Left cardiac atrium (tissue), 4 donors: ENCODE measurements at regions not wholly inside any gene's neighbourhood (a gene's known extent, or its start where the extent isn't known, plus 50 kb on each side); places are given as distances from the start of the nearest gene placed in this dataset.
"Not testable (repeated sequence)": the region's sequence is repeated elsewhere in the genome, so short reads cannot be mapped to it uniquely, and the experiment has no call there.

Experiments used
- ATAC-seq, 2 donors: fragments of 200-7000 bp; cut with Tn5 transposase; one replicate each; pipeline ENCODE4 v1.9.1; 2020; ENCODE audit warnings: mild to moderate bottlenecking in 2 of 2, moderate library complexity in 2 of 2
- DNase-seq: peaks from one replicate; pipeline ENCODE4 v3.0.0-alpha.2; 2020
- intact Hi-C, 2 donors: fragments of 100-400 bp; cut with DNase I; formaldehyde crosslinking; loops; one replicate each; pipeline versions ENCODE4 v1.14.1 to v1.15.1; 2022 to 2023
- donor health status: DM: no; HTN: yes; CAD: no.
- donor health status: DM: no; HTN: yes; CAD: no; lungs with severe emphysema.
- donor health status: DM: yes; HTN: yes; CAD: no.
- donor health status: Dilated cardiomyopathy.

DNA sequence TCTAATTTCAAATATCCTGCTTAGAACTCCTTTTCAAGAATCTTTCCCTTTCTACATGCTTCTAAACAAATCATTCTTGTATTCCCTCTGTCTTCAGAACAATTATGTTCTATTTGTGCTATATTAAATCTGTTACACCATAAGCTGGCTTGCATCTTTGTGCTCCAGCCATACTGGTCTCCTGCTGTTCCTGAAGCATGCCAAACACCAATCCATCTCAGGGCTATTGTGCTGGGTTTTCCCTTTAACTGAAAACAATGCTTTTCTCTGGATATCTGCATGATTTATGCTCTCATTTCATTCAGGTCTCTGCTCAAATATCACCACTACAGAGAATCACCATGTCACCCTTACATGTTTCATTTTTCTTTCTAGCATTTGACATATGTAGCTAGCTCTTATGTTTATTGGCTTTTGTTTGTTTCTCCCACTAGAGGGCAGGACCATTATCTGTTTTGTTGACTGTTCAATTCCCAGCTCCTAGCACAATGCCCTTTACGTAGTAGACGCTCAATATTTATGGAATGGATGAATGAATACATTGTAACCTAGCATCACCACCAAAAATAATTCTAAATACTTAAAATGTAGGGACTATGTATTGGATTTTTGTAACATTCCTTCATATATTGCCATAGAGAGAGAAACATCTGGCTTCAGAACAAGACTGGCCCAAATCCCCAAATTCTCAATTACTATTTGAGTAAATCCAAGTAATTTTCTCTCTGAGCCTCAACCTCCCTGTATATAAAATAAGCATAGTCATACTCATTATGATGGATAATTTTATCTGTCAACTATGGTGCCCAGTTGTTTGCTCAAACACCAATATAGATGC lies 302.0 kb upstream of the SYT1 start:
- intact Hi-C loops, result no loop called here
- DNase-seq (no peak), ATAC-seq (no peak)

DNA sequence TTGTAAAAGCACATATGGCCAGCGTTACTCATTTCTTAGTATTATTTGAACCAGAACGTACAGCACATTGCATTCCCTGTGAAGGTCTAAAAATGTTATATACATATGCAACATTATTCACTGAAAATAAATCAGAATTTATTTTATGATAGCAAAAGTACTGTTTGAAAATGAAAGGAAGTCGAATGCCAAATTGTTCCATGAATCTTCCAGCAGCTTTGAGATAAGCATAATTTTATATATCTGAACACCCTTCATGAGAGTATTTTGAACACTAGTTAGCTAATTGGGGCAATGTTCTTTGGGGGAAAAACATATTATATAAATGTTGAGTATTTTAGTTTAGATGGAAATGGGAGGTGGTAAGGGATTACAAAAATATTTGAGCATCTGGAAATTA lies 300.7 kb upstream of the SYT1 start:
- ATAC-seq, result no peak
- intact Hi-C loops, result no loop called here
- DNase-seq, result no peak

- intact Hi-C loops, result no loop called here
- DNase-seq (no peak), ATAC-seq (no peak)
These were observed 298.1 kb upstream of the SYT1 start for GRCh38 chr12:78566456-78566855.

GRCh38 chr12:78568321-78569020 lies 296.1 kb upstream of the SYT1 start:
- no peak for DNase-seq
- intact Hi-C loops, result no loop called here
- no peak for ATAC-seq

GRCh38 chr12:78571953-78572352 lies 292.6 kb upstream of the SYT1 start:
- intact Hi-C loops, result no loop called here
- DNase-seq (no peak), ATAC-seq (no peak)

GRCh38 chr12:78575208-78575607 lies 289.4 kb upstream of the SYT1 start:
- DNase-seq, ATAC-seq, intact Hi-C loops: not testable (repeated sequence)

- no peak for ATAC-seq
- intact Hi-C loops, result no loop called here
- no peak for DNase-seq
These were observed 284.7 kb upstream of the SYT1 start for GRCh38 chr12:78579846-78580245.

GRCh38 chr12:78580296-78580695 lies 284.3 kb upstream of the SYT1 start:
- ATAC-seq (no peak), DNase-seq (no peak)
- intact Hi-C loops, result no loop called here

DNA sequence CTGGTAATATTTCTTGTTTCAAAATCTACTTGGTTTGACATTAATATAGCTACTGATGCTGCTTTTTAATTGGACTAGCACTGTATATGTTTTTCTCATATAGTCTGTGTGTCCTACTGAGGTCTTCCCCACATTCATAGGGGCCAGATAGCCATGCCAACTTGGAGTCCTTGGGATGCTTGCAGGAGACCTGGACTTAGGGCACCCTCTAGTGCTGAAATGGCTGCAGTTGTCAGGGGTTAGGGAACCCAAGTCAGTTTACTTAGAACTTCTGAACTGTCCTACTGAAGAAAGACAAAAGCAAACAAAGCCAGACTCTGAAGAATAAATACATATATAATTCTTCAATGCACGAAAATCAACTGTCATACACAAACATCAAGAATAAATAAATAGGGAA lies 279.9 kb upstream of the SYT1 start:
- ATAC-seq, result no peak
- DNase-seq, result no peak
- intact Hi-C loops, result no loop called here

GRCh38 chr12:78585132-78585531 lies 279.4 kb upstream of the SYT1 start:
- no peak for DNase-seq
- intact Hi-C loops, result no loop called here
- ATAC-seq, result no peak

DNA sequence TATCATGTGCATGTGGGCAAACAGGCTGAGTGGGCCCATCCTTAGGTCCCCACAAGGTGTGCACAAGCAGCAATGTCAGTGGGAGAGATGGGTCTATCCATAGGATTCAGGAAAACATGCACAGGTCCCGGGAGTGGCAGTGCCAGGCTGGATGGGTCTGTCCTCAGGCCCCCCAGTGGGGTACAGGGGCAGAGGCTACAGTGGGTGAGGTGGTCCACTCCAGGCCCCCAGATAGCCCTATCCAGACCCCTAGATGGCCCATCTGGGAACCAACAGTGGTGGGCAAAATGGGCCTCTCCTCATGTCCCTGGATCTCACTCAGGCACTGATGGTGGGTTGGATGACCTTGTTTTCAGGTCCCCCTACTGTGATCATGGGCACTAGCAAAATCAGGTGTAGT lies 277.8 kb upstream of the SYT1 start:
- intact Hi-C loops, result no loop called here
- ATAC-seq (no peak), DNase-seq (no peak)

- intact Hi-C loops, result no loop called here
- ATAC-seq (no peak), DNase-seq (no peak)
These were observed 265.2 kb upstream of the SYT1 start for GRCh38 chr12:78599366-78599765.

- no peak for ATAC-seq
- intact Hi-C loops, result no loop called here
- DNase-seq, result no peak
These were observed 264.0 kb upstream of the SYT1 start for GRCh38 chr12:78600541-78600940.

DNA sequence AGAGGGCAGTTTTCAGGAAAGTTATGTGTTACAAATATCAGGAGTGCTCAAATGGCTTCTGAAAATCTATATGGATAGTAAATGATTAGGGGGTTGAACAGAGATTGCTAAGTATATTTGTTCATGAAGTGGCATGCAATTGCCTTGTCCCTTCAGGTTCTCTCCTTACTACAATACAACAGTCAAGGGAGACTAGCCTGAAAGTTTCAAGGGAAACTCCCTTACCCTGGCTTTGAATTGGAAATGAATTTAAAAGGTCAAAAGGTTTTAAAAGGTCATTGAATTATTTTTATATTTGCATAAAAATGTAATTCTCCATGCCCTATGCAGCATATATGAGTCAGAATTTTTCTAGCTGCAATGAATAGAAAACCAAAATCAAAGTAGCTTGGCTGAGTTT lies 253.1 kb upstream of the SYT1 start:
- intact Hi-C loops, result no loop called here
- DNase-seq, result no peak
- no peak for ATAC-seq

DNA sequence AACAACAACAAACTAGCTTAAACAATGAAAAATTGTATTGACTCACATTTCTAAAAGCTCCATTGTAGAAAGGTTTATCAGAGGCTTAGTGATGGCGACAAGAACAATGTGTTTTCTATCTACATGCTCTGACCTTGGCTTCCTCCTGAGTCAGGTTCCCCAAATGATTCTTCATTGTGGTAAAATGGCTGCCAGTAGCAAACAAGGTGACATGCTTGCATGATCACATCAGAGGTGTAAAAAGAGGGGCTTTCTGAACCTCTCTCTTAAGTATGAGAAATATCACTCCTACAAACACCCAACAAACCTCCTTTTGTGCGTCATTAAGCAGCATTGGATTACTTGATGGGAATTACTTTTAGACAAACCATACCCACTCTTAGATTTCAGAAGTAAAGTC lies 252.4 kb upstream of the SYT1 start:
- ATAC-seq (no peak), DNase-seq (no peak)
- intact Hi-C loops, result no loop called here

DNA sequence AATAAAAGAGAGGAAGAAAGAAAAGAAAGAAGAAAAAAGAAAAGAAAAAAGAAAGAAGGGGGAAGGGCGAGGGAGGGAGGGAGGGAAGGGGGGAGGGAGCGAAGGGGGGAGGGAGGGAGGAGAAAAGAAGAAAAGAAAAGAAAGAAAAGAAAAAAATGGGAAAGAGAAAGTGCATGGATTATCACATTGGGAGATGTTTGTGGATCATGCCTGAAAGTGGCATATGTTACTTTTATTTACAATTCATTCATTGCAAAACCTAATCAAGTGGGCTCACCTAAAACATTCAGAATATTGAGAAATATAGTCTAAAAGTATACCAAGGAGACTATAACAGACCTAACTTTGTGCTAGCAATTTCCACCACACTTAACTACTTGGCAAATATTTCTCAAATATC lies 246.9 kb upstream of the SYT1 start:
- DNase-seq, result no peak

DNA sequence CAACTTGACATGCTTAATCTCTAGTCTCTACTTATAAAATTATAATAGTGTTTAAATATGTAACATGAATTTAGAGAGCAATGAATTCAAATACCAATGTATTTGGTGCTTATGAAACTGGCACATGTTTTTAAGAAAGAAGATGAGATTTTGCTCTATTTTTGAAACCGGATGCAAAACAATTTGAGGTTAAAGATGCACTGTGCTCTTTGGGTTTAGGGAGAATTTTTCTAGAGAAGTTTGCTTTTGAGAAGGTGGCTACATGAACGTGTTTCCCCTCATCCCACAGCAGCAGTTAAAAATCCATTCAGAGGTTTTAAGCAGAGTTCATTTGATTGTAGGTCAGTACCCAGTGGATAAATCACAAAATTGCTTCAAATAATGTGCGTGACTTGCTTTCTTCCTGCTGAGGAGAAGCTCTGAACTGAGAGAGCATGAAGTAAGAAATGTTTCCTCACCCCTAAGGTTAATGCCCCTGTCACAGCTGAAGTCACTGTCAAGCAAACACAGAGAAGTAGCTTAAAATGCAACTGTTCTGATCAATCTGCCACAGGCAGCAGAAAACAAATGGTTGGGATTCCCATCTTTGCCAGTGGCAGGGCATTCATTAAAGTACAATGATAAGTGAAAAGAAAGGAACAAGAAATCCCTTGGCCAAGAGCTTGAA lies 241.9 kb upstream of the SYT1 start:
- intact Hi-C loops, result no loop called here
- DNase-seq (no peak), ATAC-seq (no peak)

More for the DNA sequence above, 246.9 kb upstream of the SYT1 start:
- intact Hi-C loops, result no loop called here
- ATAC-seq, result no peak

- intact Hi-C loops, result no loop called here
- ATAC-seq, result no peak
- no peak for DNase-seq
These were observed 236.0 kb upstream of the SYT1 start for GRCh38 chr12:78628491-78629100.

DNA sequence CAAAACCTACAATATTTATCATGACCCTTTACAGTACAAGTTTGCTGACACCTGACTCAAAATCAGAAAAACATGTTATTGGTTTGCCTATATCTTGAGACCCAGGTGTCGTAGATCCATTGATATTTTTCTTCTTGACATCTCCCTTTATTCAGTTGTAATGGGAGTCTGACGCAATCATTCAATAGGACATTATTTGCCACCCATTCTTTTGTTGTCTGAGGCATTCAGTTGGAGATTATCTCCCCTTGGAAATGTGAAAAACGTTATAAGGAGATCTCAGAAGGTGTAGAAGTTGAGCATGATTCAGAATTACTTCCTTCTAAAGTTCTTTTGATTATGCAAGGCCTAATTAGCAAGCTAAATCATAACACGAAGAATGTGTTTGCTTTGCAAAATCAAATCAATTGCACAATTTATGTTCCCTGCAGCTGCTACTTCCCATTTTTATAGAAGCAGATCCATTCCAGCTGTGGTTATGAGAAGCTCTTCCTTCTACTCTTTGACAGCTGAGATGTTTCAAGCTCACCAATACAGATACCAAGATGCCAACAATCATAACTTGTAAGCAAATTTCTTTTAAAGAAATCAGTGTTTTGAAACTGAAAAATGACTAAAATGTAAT lies 228.2 kb upstream of the SYT1 start:
- intact Hi-C loops, result no loop called here
- DNase-seq (no peak), ATAC-seq (peak in 1 of 2 donors; percentile 41)
